Panc1 (cell line): ENCODE measurements at regions not wholly inside any gene's neighbourhood (a gene's known extent, or its start where the extent isn't known, plus 50 kb on each side); places are given as distances from the start of the nearest gene placed in this dataset.

Source experiments
- POLR2AphosphoS5 ChIP-seq: IDR thresholded peaks from 2 replicates; pipeline ENCODE4 v1.6.1; 2012; ENCODE audit warnings: mild to moderate bottlenecking, low read depth, low read length, moderate library complexity
- SIN3A ChIP-seq: IDR thresholded peaks from 2 replicates; pipeline ENCODE4 v1.6.1; 2012; ENCODE audit warnings: low read depth, mild to moderate bottlenecking, low read length, moderate library complexity, borderline replicate concordance; ENCODE audit not compliant: insufficient read depth
- TCF7L2 ChIP-seq: IDR thresholded peaks from 2 replicates; pipeline ENCODE4 v1.6.1; 2011; ENCODE audit warnings: mild to moderate bottlenecking, low read depth, low read length, inconsistent platforms
- TF ChIP-seq, protein P1 (sequence below): fragments of 450-650 bp; IDR thresholded peaks from 2 replicates; pipeline ENCODE4 v1.5.1; 2017; ENCODE audit warnings: mild to moderate bottlenecking

DNA sequence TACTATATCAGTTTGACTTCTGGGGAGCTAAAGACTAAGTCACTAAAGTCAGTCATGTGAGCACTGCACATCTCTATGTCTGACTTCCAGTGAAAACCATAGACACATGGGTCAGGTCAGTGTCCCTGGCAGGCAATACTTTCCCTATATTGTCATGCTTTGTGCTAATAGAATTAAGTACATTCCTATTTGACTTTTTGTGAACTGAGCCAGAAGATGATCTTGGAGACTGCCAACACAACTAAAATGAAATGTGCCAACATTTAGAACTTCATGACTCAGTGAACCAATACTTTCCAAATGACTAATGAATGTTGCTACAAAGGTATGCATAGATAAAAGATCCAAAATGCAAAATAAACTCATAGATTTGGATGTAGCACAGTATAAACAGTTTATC is 820.8 kb upstream of the FAM98A start:
- TF ChIP-seq, protein P1, sequence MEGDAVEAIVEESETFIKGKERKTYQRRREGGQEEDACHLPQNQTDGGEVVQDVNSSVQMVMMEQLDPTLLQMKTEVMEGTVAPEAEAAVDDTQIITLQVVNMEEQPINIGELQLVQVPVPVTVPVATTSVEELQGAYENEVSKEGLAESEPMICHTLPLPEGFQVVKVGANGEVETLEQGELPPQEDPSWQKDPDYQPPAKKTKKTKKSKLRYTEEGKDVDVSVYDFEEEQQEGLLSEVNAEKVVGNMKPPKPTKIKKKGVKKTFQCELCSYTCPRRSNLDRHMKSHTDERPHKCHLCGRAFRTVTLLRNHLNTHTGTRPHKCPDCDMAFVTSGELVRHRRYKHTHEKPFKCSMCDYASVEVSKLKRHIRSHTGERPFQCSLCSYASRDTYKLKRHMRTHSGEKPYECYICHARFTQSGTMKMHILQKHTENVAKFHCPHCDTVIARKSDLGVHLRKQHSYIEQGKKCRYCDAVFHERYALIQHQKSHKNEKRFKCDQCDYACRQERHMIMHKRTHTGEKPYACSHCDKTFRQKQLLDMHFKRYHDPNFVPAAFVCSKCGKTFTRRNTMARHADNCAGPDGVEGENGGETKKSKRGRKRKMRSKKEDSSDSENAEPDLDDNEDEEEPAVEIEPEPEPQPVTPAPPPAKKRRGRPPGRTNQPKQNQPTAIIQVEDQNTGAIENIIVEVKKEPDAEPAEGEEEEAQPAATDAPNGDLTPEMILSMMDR = no peak
- TF ChIP-seq POLR2AphosphoS5 (no peak), SIN3A (no peak), TCF7L2 (no peak)
